Upper lobe of left lung (tissue), 6 donors: ENCODE measurements at regions not wholly inside any gene's neighbourhood (a gene's known extent, or its start where the extent isn't known, plus 50 kb on each side); places are given as distances from the start of the nearest gene placed in this dataset.

Experiments
- ATAC-seq, 2 donors: fragments of 200-7000 bp; cut with Tn5 transposase; one replicate each; pipeline ENCODE4 v1.9.1; 2022; ENCODE audit warnings: mild to moderate bottlenecking in 2 of 2, moderate library complexity in 2 of 2; ENCODE audit not compliant: low FRiP score in 2 of 2
- DNase-seq, 2 donors: peaks; one replicate each; pipeline ENCODE4 v3.0.0-alpha.2; 2019 to 2020
- H3K27ac ChIP-seq, 4 donors: fragments of 200-600 bp; sonication (generic); one replicate each; pipeline ENCODE4 v1.5.1; 2016 to 2019
- H3K27me3 ChIP-seq, 4 donors: fragments of 200-600 bp; sonication (generic); one replicate each; pipeline ENCODE4 v1.5.1; 2017 to 2019
- H3K36me3 ChIP-seq, 4 donors: fragments of 200-600 bp; sonication (generic); one replicate each; pipeline ENCODE4 v1.5.1; 2016 to 2019
- H3K4me1 ChIP-seq, 4 donors: fragments of 200-600 bp; sonication (generic); one replicate each; pipeline ENCODE4 v1.5.1; 2018 to 2019
- H3K4me3 ChIP-seq, 4 donors: fragments of 200-600 bp; sonication (generic); one replicate each; pipeline ENCODE4 v1.5.1; 2017 to 2019; ENCODE audit warnings: mild to moderate bottlenecking in 2 of 4, moderate library complexity in 1 of 4
- H3K9me3 ChIP-seq, 4 donors: fragments of 200-600 bp; sonication (generic); one replicate each; pipeline ENCODE4 v1.5.1; 2018 to 2019
- EP300 ChIP-seq, 4 donors: sonication (generic); formaldehyde crosslinking; IDR thresholded peaks; one replicate each; pipeline ENCODE4 v1.5.1; 2017; ENCODE audit warnings: antibody characterized with exemption in 4 of 4, control low read depth in 2 of 4
- POLR2A ChIP-seq, 4 donors: fragments of 450-650 bp; IDR thresholded peaks; one replicate each; pipeline ENCODE4 v1.5.1; 2016 to 2017; ENCODE audit warnings: antibody characterized with exemption in 4 of 4, mild to moderate bottlenecking in 2 of 4
- POLR2AphosphoS5 ChIP-seq, 2 donors: sonication (generic); formaldehyde crosslinking; IDR thresholded peaks; one replicate each; pipeline ENCODE4 v1.5.1; 2017; ENCODE audit warnings: antibody characterized with exemption in 2 of 2
- WGBS, 2 donors: methylation state at CpG; one replicate each; pipeline ENCODE4 v1.1.5; 2017 to 2018; 5-methylcytosine and 5-hydroxymethylcytosine counted together
- TF ChIP-seq, protein P1 (sequence below), 6 experiments: fragments of 450-650 bp in 4 of 6; fragments of 200-600 bp in 2 of 6; sonication (generic) in 2 of 6; IDR thresholded peaks; one replicate each; pipeline ENCODE4 v1.5.1; 2016 to 2019; ENCODE audit warnings: antibody characterized with exemption in 6 of 6
- donor health status: DM: no; HTN: no; CAD: no; lungs with moderate emphysema.
- donor health status: DM: no; HTN: yes; CAD: no; lungs with severe emphysema.

DNA sequence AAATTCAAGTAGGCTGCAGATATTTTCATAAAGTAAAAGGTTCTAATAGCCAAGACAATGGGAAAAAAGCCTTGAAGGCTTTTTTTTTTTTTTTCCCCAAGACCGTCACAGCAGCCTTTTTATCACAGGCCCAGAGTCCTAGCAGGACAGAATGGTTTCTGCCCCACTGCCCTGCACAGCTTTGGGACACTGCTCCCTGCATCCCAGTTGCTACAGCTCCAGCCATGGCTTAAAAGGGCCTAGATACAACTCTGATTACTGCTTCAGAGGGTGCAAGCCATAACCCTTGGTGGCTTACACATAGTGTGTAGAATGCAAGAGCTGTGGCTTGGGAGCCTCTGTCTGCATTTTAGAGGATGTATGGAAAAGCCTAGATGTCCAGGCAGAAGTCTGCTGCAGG lies 1362.8 kb downstream of the SLITRK5 start:
- no peaks in the 10 kb centered on the region for H3K4me1 ChIP-seq
- DNase-seq (no peak), ATAC-seq (no peak)
- H3K9me3 ChIP-seq, result no peaks in the 10 kb centered on the region
- TF ChIP-seq EP300 (IDR thresholded peaks at IDR 0.05) (no peak), POLR2A (IDR thresholded peaks at IDR 0.05) (no peak), POLR2AphosphoS5 (IDR thresholded peaks at IDR 0.05) (no peak)
- TF ChIP-seq, protein P1, sequence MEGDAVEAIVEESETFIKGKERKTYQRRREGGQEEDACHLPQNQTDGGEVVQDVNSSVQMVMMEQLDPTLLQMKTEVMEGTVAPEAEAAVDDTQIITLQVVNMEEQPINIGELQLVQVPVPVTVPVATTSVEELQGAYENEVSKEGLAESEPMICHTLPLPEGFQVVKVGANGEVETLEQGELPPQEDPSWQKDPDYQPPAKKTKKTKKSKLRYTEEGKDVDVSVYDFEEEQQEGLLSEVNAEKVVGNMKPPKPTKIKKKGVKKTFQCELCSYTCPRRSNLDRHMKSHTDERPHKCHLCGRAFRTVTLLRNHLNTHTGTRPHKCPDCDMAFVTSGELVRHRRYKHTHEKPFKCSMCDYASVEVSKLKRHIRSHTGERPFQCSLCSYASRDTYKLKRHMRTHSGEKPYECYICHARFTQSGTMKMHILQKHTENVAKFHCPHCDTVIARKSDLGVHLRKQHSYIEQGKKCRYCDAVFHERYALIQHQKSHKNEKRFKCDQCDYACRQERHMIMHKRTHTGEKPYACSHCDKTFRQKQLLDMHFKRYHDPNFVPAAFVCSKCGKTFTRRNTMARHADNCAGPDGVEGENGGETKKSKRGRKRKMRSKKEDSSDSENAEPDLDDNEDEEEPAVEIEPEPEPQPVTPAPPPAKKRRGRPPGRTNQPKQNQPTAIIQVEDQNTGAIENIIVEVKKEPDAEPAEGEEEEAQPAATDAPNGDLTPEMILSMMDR (IDR thresholded peaks at IDR 0.05), result no peak
- H3K27me3 ChIP-seq, result no peaks in the 10 kb centered on the region
- H3K36me3 ChIP-seq, result no peaks in the 10 kb centered on the region
- WGBS, 2 donors, result 84 to 86% methylated on average over 1 of the region's 1 CpG
- H3K4me3 ChIP-seq, result no peak overlapping the region
- no peak overlapping the region for H3K27ac ChIP-seq

DNA sequence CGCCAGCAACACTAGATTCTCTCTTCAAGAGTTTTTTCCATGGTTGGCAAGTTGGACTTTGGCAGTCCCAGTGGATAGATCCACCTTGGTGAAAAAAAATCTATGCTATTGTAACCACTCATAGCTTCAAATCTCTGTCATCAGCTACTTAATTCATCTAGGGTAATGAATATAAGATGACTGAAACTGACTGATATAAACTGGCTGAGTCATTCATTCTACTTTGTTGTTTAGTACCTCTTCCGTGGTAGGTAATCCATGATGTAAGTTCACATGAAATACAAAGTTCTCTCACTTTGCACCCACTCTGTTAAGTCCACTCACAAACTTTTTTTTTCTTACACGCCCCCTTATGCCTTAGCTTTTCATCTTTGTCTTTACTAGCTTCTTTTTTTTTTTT lies 1381.5 kb downstream of the SLITRK5 start:
- DNase-seq, result no peak
- WGBS, 2 donors, result 73 to 82% methylated on average over 3 of the region's 3 CpGs
- H3K4me1 ChIP-seq, result no peaks in the 10 kb centered on the region
- H3K36me3 ChIP-seq, result no peaks in the 10 kb centered on the region
- no peak overlapping the region for H3K4me3 ChIP-seq
- no peak overlapping the region for H3K27ac ChIP-seq
- ATAC-seq, result no peak
- TF ChIP-seq, protein P1 (IDR thresholded peaks at IDR 0.05), result no peak
- no peak for TF ChIP-seq POLR2A (IDR thresholded peaks at IDR 0.05)
- TF ChIP-seq POLR2AphosphoS5 (IDR thresholded peaks at IDR 0.05), result no peak
- TF ChIP-seq EP300 (IDR thresholded peaks at IDR 0.05), result no peak
- no peaks in the 10 kb centered on the region for H3K9me3 ChIP-seq
- no peaks in the 10 kb centered on the region for H3K27me3 ChIP-seq

DNA sequence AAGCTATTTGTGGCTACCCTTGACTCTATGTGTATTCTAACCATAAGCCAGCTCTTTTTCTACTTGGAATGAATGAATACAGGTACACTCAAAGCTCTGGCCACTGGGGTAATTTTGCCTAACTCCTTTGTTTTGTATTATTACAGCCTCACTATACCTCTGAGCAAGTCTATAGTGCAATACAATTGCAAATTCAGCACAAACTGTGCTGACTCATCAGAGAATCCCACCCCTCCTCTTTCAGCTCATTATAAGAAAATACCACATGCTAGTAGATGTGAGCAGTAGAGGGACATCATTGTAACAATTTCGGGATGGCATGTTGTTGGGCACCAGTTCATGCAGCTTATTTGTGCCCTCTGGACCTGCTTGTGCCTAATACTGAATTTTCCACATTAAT lies 1382.2 kb downstream of the SLITRK5 start:
- DNase-seq (no peak), ATAC-seq (no peak)
- Histone ChIP-seq H3K9me3 (no peaks in the 10 kb centered on the region), H3K4me3 (no peak overlapping the region), H3K36me3 (no peaks in the 10 kb centered on the region), H3K27ac (no peak overlapping the region), H3K4me1 (no peaks in the 10 kb centered on the region), H3K27me3 (no peaks in the 10 kb centered on the region)
- TF ChIP-seq, protein P1 (IDR thresholded peaks at IDR 0.05), result no peak
- TF ChIP-seq POLR2A (IDR thresholded peaks at IDR 0.05) (no peak), POLR2AphosphoS5 (IDR thresholded peaks at IDR 0.05) (no peak), EP300 (IDR thresholded peaks at IDR 0.05) (no peak)
- 100% methylated on average over 1 of the region's 1 CpG for WGBS, 2 donors

DNA sequence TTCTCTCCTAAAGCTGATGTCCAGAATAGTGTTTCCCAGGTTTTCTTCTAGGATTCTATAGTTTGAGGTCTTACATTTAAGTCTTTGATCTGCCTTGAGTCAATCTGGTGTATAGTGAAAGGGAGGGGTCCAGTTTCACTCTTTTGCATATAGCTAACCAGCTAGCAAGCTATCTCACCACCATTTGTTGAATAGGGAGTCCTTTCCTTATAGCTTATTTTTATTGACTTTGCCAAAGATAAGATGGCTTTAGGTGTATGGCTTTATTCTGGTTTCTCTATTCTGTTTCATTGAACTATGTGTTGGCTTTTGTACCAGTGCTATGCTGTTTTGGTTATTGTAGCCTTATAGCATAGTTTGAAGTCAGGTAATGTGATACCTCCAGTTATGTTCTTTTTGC lies 1386.1 kb downstream of the SLITRK5 start:
- no peak overlapping the region for H3K4me3 ChIP-seq
- no peaks in the 10 kb centered on the region for H3K27me3 ChIP-seq
- no peak overlapping the region for H3K27ac ChIP-seq
- no peaks in the 10 kb centered on the region for H3K36me3 ChIP-seq
- H3K9me3 ChIP-seq, result no peaks in the 10 kb centered on the region
- H3K4me1 ChIP-seq, result no peaks in the 10 kb centered on the region
- ATAC-seq, result no peak
- TF ChIP-seq EP300 (IDR thresholded peaks at IDR 0.05) (no peak), POLR2AphosphoS5 (IDR thresholded peaks at IDR 0.05) (no peak), POLR2A (IDR thresholded peaks at IDR 0.05) (no peak)
- TF ChIP-seq, protein P1 (IDR thresholded peaks at IDR 0.05), result no peak
- DNase-seq, result no peak

DNA sequence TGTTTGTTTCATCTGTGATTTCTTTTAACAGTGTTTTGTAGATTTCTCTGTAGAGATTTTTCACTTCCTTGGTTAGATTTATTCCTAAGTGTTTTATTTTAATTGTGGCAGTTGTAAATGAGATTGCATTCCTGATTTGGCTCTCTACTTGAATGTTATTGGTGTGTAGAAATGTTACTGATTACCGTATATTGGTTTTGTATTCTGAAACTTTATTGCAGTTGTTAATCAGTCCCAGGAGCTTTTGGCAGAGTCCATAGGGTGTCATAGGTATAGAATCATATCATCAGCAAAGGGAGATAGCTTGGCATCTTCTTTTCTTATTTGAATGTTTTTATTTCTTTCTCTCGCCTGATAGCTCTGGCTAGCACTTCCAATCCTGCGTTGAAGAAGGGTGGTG lies 1386.7 kb downstream of the SLITRK5 start:
- no peak overlapping the region for H3K4me3 ChIP-seq
- no peaks in the 10 kb centered on the region for H3K9me3 ChIP-seq
- no peaks in the 10 kb centered on the region for H3K4me1 ChIP-seq
- TF ChIP-seq, protein P1 (IDR thresholded peaks at IDR 0.05), result no peak
- TF ChIP-seq EP300 (IDR thresholded peaks at IDR 0.05) (no peak), POLR2A (IDR thresholded peaks at IDR 0.05) (no peak), POLR2AphosphoS5 (IDR thresholded peaks at IDR 0.05) (no peak)
- H3K36me3 ChIP-seq, result no peaks in the 10 kb centered on the region
- ATAC-seq (no peak), DNase-seq (no peak)
- 88 to 94% methylated on average over 3 of the region's 3 CpGs for whole genome bisulfite sequencing, 2 donors
- H3K27me3 ChIP-seq, result no peaks in the 10 kb centered on the region
- no peak overlapping the region for H3K27ac ChIP-seq
